GM19438 (cell line): ENCODE measurements at regions not wholly inside any gene's neighbourhood (a gene's known extent, or its start where the extent isn't known, plus 50 kb on each side); places are given as distances from the start of the nearest gene placed in this dataset.

ENCODE experiments used
- ATAC-seq: cut with Tn5 transposase; IDR thresholded peaks from one replicate; pipeline ENCODE4 v1.9.1; 2021; ENCODE audit warnings: low read depth; ENCODE audit not compliant: unreplicated experiment

DNA sequence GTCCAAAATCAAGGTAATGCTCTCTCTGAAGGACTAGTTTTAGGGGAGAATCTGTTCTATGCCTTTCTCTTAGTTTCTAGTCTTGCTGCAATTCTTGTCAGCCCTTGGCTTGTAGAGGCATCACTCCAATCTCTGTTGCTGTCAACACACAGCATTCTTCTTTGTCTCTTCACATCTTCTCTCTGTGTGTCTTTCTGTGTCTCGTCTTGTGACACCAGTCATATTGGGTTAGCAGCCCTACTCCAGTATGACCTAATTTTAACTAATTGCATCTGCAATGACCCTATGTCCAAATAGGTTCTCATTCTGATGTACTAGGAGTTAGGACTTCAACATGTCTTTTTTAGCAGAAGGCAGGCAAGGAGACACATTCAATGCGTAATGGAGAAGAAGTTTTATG, 1110.6 kb downstream of the DTWD2 start:
- no peak for ATAC-seq

DNA sequence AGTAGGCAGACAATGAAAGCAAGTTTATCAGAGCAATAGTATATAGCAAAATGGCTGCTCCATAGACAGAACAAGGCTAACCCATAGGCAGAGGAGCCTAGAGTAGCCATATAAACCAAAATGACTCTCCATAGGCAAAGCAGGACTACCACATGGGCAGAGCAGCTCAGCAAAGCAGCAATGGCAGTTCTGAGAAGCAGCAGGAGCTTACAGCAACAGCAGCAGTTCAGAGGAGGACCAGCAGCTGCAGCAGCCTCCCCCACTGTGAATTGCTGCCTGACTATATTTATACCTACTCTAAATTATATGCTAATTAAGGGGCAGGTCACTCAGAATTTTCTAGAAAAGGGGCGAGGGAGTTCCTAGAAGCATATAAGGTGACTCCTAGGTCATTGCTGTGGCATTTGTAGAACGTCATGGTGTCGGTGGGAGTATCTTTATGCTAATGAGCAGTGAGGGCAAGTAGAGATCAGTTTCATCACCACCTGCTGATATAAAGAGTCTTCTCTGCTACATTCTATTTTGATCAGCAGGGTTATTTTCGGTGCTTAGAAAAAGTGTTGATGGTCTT, 1115.5 kb downstream of the DTWD2 start:
- no peak for ATAC-seq

GRCh38 chr5:117869596-117869995, 1118.8 kb downstream of the DTWD2 start:
- no peak for ATAC-seq

DNA sequence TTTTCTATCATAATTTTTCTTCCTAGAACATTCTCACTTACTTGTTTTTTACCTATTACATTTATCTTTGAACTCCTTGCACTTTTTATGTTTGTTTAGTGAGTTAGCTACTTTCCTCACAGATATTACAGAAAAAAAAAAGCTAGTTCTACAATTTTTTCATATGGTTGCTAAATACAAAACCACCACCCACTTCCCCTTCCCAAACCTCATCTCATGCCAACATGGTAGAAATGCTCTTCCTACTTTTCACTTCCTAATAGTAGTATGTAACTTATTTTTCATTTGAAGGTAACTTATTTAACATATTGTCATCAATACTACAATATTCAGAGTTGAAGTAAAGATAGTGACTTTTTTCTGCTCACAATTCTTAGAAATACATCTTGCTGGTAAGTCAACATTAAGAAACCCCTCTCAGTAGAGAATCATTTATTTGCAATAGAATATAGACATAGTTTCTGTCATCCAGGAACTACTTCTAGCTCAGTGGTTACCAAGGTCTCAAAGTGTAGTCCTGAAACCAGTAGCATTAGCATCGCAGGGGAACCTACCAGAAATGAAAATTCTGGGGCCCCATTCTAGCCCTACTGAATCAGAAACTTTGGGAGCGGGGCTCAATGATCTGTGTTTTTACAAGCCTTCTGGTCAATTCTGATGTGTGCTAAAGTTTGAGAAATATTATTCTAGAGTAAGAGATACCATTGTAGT, 1124.6 kb downstream of the DTWD2 start:
- no peak for ATAC-seq

DNA sequence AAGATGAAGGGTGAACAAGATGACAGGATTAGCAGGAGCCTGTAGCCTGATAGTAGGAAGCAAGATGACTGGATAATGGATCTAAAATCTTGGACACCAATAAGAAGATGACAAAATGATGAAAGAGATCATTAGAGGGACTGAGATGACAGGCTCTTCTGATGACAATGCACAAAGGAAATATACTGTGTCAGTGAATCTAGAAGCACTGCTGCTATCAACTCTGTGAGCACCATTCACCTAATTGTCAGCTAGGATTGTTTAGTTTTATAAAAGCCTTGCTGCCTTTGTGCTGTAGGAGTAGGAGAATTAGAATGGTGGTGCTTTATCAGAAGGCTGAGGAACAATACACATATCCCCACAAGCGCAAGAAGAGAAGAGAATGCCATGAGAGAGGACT, 1127.8 kb downstream of the DTWD2 start:
- ATAC-seq: no peak

DNA sequence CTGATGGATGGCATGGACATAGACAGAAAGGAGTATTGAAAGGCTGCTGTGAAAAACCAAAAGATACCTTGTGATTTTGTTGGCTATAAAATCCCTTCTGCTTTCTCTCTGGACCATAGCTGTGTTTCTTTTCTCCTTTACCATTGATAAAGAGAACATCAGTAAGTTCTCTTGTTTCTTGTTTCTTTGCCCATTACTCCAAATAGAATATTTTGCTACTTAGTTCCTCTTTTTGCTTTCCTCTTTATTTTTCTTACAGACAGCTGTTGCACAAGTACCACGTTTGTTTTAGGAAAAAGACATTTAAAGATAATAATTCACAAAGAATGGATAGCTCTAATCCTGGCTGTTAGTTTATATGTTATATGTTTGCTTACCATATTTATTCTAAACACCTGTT, 1129.2 kb downstream of the DTWD2 start:
- ATAC-seq: no peak

DNA sequence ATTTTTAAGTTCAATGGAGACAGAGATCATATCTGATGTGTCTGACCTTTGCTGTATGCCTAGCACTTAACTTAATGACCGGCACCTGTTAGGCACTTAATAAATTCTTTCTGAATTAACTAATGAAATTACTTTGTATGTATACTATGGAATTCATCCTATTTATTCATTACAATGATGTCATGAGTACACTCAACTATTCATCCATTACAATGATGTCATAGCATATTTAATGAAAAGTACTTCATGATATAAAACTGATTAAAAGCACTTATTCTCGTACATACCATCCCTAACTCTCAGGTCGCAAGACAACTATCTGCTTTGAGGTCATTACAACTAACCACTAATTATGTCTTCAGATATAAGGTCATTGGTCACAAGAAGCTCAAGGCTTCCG, 1131.6 kb downstream of the DTWD2 start:
- ATAC-seq: no peak

DNA sequence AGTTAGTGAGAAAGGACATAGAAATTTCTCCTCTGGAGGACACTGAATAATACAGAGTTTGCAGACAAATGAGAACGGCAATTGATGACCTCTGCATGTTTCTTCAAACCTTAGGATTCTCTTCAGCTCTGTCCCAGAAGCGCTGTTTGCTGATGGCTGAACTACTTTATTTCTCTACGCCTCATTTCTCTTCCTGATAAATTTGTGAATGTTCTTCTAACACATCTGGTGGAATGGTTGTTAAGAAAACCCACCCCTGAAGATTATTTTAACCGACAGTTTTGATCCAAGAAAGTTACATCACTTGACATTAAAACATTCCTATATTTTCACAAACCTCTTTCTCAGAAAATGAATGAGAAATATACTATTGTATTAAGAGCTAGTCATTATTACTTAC, 1150.6 kb downstream of the DTWD2 start:
- ATAC-seq: no peak

DNA sequence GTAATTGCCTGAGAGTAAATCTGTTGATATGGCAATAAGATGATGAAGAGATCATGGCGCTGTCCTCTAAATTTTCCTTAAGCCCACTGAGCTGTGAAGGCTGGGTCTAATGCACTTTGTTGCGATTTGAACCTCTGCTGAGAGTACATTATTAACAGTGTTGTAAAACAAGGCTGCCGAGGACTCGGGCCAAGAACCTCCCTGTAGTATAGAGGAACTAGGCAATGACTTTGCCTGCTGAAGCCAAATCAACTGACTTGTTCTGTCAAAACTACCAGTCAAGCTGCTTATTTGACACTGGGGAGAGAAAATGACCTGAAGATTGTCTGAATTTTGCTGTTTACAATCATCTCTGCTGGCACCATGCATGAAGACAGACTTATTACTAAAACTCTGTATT, 1154.7 kb downstream of the DTWD2 start:
- ATAC-seq: no peak

- ATAC-seq: no peak
Observed at GRCh38 chr5:117829646-117830045, 1158.7 kb downstream of the DTWD2 start.

DNA sequence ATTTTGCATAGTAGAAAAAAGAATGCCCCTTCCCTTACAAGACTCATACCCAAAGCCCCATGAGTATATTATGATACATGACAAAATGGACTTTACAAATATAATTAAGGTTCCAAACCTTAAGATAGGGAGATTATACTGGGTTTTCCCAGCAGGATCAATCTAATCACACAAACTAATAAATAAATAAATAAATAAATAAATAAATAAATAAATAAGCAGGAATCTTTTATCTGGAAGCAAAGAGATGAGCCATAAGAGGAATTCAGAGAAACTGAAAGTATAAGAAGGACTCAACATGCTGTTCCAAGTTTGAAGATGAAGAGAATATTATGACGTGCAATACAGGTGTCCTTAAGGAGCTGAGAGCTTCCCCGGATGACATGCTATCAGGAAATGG, 1174.5 kb downstream of the DTWD2 start:
- no peak for ATAC-seq

DNA sequence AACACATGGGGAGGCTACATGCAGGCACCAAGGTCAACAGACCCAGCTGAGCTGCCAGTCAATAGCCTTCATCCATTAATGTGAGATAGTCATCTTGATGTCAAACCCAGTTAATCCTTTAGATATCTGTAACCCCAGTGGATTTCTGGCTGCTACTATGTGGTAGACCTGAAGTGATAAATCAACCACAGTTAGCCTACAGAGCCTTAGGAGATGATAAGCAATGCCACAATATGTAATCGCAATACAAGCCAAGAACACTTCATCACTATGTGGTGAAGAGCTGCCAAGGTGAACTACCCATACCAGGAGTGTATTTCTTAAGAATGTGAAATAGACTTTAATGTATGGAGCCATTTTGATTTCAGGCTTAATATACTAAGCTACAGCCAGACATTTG, 1175.5 kb downstream of the DTWD2 start:
- no peak for ATAC-seq

DNA sequence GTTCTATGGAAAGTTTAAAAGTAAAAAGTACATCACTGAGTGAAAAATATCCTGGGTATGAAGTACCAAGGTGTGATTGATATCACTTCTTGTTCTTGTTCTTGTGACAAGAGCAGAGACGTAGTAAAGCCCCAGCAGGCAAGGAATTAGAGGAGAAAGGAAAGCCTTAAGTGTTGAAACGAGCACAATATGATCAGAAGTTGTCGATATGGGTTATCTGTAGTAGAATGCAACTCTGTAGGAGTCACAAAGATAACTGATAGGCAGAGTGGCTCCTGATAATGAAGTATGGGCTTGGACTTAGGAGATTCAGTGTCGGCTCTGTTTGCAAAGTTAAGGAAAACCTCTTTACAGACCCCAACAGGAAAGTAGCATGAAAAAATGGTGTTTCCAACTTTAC, 1179.1 kb downstream of the DTWD2 start:
- ATAC-seq: no peak

DNA sequence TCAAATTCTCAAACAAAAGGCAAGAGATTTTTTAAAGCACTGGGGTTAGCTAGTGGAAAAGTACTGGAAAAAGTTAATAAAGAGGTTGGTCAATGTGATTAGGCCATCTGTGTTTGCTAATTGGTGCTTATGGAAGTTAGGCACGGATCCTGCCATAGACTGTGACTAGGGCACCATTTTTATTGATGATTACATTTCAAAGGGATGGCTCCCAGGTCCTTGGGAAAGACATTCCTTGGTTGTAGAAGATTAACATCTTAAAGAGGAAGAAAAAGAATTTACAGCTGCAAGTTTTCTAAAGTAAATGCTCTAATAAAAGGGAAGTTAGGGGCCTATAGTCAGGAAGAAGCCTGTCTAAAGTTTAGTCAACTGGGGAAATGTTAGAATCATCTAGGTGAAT, 1183.3 kb downstream of the DTWD2 start:
- no peak for ATAC-seq

DNA sequence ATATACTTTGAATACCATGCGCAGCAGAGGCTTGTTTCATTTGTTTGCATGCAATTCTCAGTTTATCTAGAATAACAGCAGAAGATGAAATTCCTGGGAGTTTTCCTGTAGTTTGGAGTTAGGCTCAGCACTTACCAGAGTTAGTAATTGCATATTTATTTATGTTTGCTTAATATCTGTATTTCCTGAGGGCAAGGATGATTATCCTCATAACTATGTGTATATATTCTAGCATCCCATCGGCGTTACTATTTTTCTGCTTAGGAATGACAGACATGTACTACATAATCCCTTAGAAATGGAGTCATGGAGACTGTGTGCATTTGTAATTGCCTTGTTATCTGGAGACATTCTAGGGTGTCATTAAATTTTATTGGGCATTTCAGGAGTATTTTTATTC, 1184.8 kb downstream of the DTWD2 start:
- no peak for ATAC-seq

DNA sequence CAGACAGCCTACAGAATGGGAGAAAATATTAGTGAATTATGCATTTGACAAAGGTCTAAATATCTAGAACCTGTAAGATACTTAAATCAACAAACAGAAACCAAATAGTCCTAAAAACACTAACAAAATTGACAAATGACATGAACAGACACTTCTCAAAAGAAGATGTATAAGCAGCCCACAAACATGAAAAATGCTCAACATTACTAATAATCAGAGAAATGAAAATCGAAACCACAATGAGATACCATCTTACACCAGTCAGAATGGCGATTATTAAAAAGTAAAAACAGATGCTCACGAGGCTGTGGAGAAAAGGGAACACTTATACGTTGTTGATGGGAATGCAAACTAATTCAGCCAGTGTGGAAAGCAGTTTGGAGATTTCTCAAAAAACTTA, 1186.8 kb downstream of the DTWD2 start:
- no peak for ATAC-seq

DNA sequence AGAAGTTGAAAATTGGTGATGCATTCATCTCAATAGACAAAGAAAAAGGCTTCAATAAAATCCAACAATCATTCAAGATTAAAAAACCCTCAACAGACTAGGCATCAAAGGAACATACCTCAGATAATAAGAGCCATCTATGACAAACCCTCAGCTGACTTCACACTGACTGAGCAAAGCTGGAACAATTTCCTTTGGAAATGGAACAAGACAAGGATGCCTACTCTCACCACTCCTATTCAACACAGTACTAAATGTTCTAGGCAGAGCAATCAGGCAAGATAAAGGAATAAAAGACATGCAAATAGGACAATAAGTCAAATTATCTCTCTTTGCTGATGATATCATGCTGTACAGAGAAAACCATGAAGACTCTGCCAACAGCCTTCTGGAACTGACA, 1188.1 kb downstream of the DTWD2 start:
- ATAC-seq: no peak

- no peak for ATAC-seq
Observed at GRCh38 chr5:117794847-117795246, 1193.5 kb downstream of the DTWD2 start.

- ATAC-seq: no peak
Observed at GRCh38 chr5:117793963-117794362, 1194.4 kb downstream of the DTWD2 start.

GRCh38 chr5:117792476-117792875, 1195.9 kb downstream of the DTWD2 start:
- no peak for ATAC-seq

- ATAC-seq: no peak
Observed at GRCh38 chr5:117788596-117788995, 1199.8 kb downstream of the DTWD2 start.

DNA sequence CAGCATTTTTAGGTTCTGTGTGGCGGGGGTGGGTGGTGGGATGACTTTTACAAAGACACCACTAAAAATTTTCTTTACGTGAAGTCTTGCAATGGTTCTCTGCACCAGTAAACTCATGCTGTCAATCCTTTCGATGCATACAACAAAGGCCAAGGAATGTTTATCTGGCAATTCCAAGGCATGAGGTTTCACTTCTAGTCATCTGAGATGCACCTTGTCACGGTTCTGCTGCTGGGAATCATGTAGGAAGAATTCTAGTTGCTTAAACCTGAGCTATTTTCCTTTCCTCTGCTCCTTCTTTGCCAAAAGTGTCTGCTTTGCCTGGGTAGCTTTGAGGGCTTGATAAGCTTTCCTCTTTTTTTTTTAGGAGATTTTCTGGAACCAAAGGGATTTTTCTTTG, 1204.5 kb upstream of the SEMA6A start:
- ATAC-seq: no peak

- no peak for ATAC-seq
Observed at GRCh38 chr5:117776977-117777376, 1202.4 kb upstream of the SEMA6A start.
